GM12892 (cell line): ENCODE measurements at regions not wholly inside any gene's neighbourhood (a gene's known extent, or its start where the extent isn't known, plus 50 kb on each side); places are given as distances from the start of the nearest gene placed in this dataset.

Experiments
- DNase-seq: peaks from one replicate; pipeline ENCODE4 v3.0.0; 2011; ENCODE audit not compliant: insufficient read length
- FAIRE-seq: peaks from 2 replicates; lab custom pipeline; 2011; peaks lifted over from hg19 to GRCh38; lab: Jason Lieb, UNC
- POLR2A ChIP-seq: IDR thresholded peaks from 2 replicates; pipeline ENCODE4 v1.6.1; 2011; ENCODE audit warnings: low read depth, low read length, control low read depth
- POLR2AphosphoS5 ChIP-seq: IDR thresholded peaks from 2 replicates; pipeline ENCODE4 v1.6.1; 2011; ENCODE audit warnings: low read depth, low read length, control low read depth
- TAF1 ChIP-seq: IDR thresholded peaks from 2 replicates; pipeline ENCODE4 v1.6.1; 2011; ENCODE audit warnings: low read depth, mild to moderate bottlenecking, control low read depth, low read length, borderline replicate concordance

GRCh38 chr15:77709135-77709886, 76.6 kb upstream of the LINGO1 start:
- FAIRE-seq (no peak), DNase-seq (no peak)
- TF ChIP-seq TAF1 (no peak), POLR2AphosphoS5 (no peak), POLR2A (no peak)

DNA sequence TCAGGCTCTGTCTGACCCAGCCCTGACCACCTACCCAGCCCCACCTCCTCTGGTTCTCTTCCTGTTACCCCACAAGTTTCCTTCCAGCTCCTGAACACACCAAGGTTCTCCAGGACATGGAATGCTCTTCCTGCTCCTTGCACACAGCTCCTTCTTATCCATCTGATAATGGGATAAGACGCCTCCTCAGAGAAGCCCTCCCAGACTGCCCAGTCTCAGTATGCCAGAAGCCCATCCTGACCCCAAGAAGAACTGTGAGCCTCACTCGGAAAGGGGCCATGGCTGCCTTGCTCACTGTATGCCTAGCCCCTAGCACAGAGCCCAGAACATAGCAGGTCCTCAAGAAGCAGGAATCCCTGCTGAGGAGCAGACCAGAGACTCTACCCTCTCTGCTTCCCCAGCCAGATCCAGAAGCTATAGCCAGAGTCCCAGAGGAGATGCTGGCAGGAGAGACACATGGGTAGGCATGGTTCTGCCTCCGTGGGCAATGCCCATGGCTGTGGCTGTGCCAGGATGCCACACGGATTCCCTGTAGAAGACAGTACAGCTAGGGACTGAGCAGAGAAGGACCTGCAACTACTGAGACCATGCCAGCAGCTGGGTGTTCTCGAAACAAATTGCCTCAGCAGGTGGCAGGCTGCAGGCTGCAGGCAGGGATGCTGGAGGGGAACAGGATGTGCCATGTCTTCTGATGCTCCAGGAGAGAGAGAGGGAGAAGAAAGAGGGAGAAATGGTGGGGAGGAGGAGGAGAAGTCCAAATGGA, 74.0 kb upstream of the LINGO1 start:
- DNase-seq (no peak), FAIRE-seq (no peak)
- TF ChIP-seq POLR2A (no peak), POLR2AphosphoS5 (no peak), TAF1 (no peak)

GRCh38 chr15:77702211-77702957, 69.7 kb upstream of the LINGO1 start:
- TF ChIP-seq POLR2AphosphoS5 (no peak), POLR2A (no peak), TAF1 (no peak)
- DNase-seq: peak; percentile 39
- no peak for FAIRE-seq

GRCh38 chr15:77698481-77698880, 65.8 kb upstream of the LINGO1 start:
- no peak for DNase-seq
- no peak for TF ChIP-seq TAF1
- no peak for TF ChIP-seq POLR2A
- no peak for TF ChIP-seq POLR2AphosphoS5
- FAIRE-seq: no peak

GRCh38 chr15:77697893-77698292, 65.2 kb upstream of the LINGO1 start:
- FAIRE-seq (no peak), DNase-seq (no peak)
- TF ChIP-seq TAF1: no peak
- TF ChIP-seq POLR2A: no peak
- TF ChIP-seq POLR2AphosphoS5: no peak

- TF ChIP-seq POLR2A: no peak
- TF ChIP-seq TAF1: no peak
- no peak for TF ChIP-seq POLR2AphosphoS5
- DNase-seq (no peak), FAIRE-seq (no peak)
These were observed 64.2 kb upstream of the LINGO1 start for GRCh38 chr15:77696871-77697270.

GRCh38 chr15:77695961-77696582, 63.4 kb upstream of the LINGO1 start:
- FAIRE-seq: no peak
- TF ChIP-seq POLR2AphosphoS5 (no peak), POLR2A (no peak), TAF1 (no peak)
- DNase-seq: no peak

DNA sequence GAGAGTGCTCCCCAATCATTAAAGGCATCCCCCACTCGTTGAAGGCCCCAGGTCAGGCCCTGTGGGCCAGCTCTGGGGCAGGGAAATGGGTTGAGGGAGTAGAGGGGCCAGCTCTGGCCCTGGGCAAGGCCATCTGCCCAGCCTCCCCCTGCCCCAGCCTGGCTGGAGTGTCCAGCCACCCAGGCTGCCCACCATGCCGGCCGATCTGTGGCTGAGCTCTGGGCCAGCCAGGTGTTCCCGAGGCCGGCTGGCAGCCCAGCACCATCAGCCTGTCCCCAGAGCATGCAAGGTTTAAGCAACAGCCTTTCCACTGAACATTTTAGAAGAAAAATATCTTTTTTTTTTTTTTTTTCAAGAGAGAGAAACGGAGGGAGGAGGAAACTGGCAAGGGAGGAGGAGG, 62.8 kb upstream of the LINGO1 start:
- DNase-seq (no peak), FAIRE-seq (no peak)
- TF ChIP-seq POLR2A (no peak), TAF1 (no peak), POLR2AphosphoS5 (no peak)

GRCh38 chr15:77693576-77693975, 60.9 kb upstream of the LINGO1 start:
- FAIRE-seq (no peak), DNase-seq (no peak)
- TF ChIP-seq TAF1 (no peak), POLR2AphosphoS5 (no peak), POLR2A (no peak)

GRCh38 chr15:77692614-77693013, 59.9 kb upstream of the LINGO1 start:
- DNase-seq (no peak), FAIRE-seq (no peak)
- TF ChIP-seq POLR2AphosphoS5: no peak
- TF ChIP-seq POLR2A: no peak
- no peak for TF ChIP-seq TAF1

GRCh38 chr15:77691607-77692006, 58.9 kb upstream of the LINGO1 start:
- DNase-seq (no peak), FAIRE-seq (no peak)
- TF ChIP-seq TAF1: no peak
- no peak for TF ChIP-seq POLR2AphosphoS5
- TF ChIP-seq POLR2A: no peak
